Fibroblast of mammary gland (primary cell): ENCODE measurements at regions not wholly inside any gene's neighbourhood (a gene's known extent, or its start where the extent isn't known, plus 50 kb on each side); places are given as distances from the start of the nearest gene placed in this dataset.

ENCODE experiments used
- DNase-seq: peaks from one replicate; pipeline ENCODE4 v3.0.0-alpha.2; 2010; ENCODE audit warnings: low read depth
- H3K4me3 ChIP-seq: 2 replicates; pipeline ENCODE4 v1.5.1; 2011; ENCODE audit warnings: low read depth, mild to moderate bottlenecking, low read length, moderate library complexity; ENCODE audit not compliant: control insufficient read depth
- TF ChIP-seq, protein P1 (sequence below): conservative IDR thresholded peaks from 2 replicates; pipeline ENCODE4 v1.5.1; 2011; ENCODE audit warnings: low read depth, low read length, inconsistent platforms; ENCODE audit not compliant: control insufficient read depth, insufficient read depth

DNA sequence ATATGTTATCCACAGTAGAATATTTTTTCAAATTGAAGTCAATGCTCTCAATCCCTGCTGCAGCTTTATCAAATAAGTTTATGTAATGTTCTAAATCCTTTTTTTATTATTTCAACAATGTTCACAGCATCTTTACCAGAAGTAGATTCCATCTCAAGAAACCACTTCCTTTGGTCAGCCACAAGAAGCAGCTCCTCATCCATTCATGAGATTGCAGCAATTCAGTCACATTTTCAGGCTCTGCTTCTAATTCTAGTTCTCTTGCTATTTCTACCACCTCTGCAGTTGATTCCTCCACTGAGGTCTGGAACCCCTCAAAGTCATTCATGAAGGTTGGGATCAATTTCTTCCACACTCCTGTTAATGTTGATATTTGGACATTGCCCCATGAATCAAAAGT lies 2301.3 kb upstream of the TENM3 start:
- H3K4me3 ChIP-seq, result no peak overlapping the region
- no peak for DNase-seq
- TF ChIP-seq, protein P1, sequence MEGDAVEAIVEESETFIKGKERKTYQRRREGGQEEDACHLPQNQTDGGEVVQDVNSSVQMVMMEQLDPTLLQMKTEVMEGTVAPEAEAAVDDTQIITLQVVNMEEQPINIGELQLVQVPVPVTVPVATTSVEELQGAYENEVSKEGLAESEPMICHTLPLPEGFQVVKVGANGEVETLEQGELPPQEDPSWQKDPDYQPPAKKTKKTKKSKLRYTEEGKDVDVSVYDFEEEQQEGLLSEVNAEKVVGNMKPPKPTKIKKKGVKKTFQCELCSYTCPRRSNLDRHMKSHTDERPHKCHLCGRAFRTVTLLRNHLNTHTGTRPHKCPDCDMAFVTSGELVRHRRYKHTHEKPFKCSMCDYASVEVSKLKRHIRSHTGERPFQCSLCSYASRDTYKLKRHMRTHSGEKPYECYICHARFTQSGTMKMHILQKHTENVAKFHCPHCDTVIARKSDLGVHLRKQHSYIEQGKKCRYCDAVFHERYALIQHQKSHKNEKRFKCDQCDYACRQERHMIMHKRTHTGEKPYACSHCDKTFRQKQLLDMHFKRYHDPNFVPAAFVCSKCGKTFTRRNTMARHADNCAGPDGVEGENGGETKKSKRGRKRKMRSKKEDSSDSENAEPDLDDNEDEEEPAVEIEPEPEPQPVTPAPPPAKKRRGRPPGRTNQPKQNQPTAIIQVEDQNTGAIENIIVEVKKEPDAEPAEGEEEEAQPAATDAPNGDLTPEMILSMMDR, result no peak

DNA sequence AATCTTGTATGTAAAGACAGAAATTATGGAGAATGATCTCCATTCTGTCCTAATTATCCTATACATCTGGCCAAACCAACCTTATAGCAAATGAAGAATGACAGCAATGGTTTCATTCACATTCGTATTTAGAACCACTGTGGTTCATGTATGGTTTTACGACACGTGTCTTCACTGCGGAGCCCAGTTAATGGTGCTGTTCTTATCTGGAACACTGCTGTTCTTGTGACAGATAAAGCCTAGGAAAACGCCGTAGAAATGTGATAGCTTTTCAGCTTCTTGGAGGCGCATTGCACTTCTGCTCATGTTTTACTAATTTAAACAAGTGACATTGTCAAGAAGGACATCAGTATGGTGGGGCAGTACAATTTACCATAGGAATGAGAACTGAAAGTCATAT lies 2266.4 kb upstream of the TENM3 start:
- DNase-seq, result no peak
- H3K4me3 ChIP-seq, result no peak overlapping the region
- TF ChIP-seq, protein P1, result no peak

GRCh38 chr4:179977378-179977777 lies 2265.8 kb upstream of the TENM3 start:
- TF ChIP-seq, protein P1, result no peak
- H3K4me3 ChIP-seq, result no peak overlapping the region
- DNase-seq, result no peak

DNA sequence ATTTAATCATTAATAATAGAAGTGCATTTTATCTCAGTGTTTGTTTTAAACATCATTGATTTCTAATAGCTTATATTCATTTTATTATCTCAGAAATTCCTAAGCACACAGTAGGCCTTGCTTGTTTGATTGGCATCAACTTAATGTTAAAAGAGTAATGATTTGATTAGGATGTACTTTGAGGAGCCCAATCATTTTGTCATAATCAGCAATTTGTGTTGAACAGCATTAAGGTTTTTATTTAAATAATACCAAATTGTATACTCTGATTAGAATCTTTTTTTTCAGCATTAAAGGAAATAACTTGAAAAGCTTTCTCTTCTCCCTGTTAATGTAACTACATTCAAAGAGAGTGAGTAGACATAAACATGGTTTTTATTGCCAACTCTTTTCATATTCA lies 2262.0 kb upstream of the TENM3 start:
- no peak for DNase-seq
- H3K4me3 ChIP-seq, result no peak overlapping the region
- TF ChIP-seq, protein P1, result no peak

DNA sequence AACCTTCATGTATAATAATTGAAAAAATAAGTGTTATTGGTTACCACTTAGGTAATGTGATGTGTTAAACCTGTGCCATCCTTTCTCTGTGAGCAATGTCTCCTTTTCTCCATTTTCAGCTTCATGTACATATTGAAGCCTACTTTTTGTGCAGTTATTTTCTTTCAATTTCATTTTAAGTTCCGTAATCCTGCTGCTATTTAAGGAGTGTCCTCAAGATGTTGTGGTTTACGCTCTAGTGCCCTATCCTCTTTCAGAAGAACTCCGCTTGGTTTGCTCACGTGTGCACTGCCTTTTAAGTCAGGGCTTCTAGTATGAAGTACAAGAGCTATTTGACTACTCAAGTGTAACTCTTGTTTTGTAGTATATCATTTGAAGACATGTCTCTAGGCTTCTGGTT lies 2253.2 kb upstream of the TENM3 start:
- H3K4me3 ChIP-seq, result no peak overlapping the region
- no peak for DNase-seq
- TF ChIP-seq, protein P1, result no peak

DNA sequence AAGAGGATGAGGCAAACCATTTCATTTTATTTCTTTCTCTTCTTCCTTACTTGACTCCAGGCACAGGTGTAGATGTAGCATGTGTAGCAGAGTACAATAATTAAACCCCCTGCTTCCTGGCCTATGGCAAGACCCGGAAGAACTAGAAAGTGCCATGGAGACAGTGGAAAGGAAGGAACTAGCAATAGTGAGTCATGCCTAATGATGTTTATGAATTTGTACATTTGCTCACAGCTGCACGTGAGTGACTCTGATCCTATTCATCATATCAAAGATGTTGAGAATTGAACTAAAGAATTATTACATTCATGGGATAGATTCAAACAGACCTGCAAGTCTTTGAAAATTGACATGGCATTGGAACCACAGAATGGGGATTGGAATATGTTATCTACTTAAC lies 2233.9 kb upstream of the TENM3 start:
- TF ChIP-seq, protein P1, result no peak
- no peak for DNase-seq
- H3K4me3 ChIP-seq, result no peak overlapping the region

GRCh38 chr4:180028682-180029081 lies 2214.5 kb upstream of the TENM3 start:
- TF ChIP-seq, protein P1, result no peak
- no peak overlapping the region for H3K4me3 ChIP-seq
- DNase-seq, result no peak
